ENCODE measurements at regions not wholly inside any gene's neighbourhood (a gene's known extent, or its start where the extent isn't known, plus 50 kb on each side); places are given as distances from the start of the nearest gene placed in this dataset.
"Not testable (repeated sequence)": the region's sequence is repeated elsewhere in the genome, so short reads cannot be mapped to it uniquely, and the experiment has no call there.

GRCh38 chr14:82798276-82798675 lies 1264.6 kb upstream of the SEL1L start:
- ChIA-PET POLR2A (no interaction called here), CTCF (no interaction called here)
- Histone ChIP-seq H3K27ac (ENCODE audit: low read depth, low read length) (no peak overlapping the region), H3K27me3 (ENCODE audit: control insufficient read depth, insufficient read depth, low read length) (no peaks in the 10 kb centered on the region), H3K4me3 (ENCODE audit: low read depth, low read length) (no peak overlapping the region), H3K9me3 (ENCODE audit: control insufficient read depth, insufficient read depth, low read length) (no peaks in the 10 kb centered on the region)
- TF ChIP-seq CTCF (IDR thresholded peaks at IDR 0.05; ENCODE audit: low read depth, low read length), result no peak
- DNase-seq (ENCODE audit: low read depth, low spot score), result no peak

GRCh38 chr14:82805892-82806825 lies 1272.5 kb upstream of the SEL1L start:
- ChIA-PET CTCF (no interaction called here), POLR2A (no interaction called here)
- H3K27me3 ChIP-seq (ENCODE audit: control insufficient read depth, insufficient read depth, low read length), result no peaks in the 10 kb centered on the region

GRCh38 chr14:82811246-82811645 lies 1277.6 kb upstream of the SEL1L start:
- Histone ChIP-seq H3K27me3 (ENCODE audit: control insufficient read depth, insufficient read depth, low read length) (no peaks in the 10 kb centered on the region), H3K9me3 (ENCODE audit: control insufficient read depth, insufficient read depth, low read length) (peaks cover 13% of the 10 kb centered on the region), H3K4me3 (ENCODE audit: low read depth, low read length) (no peak overlapping the region), H3K27ac (ENCODE audit: low read depth, low read length) (no peak overlapping the region)
- POLR2A ChIA-PET, result no interaction called here
- no peak for TF ChIP-seq CTCF (IDR thresholded peaks at IDR 0.05; ENCODE audit: low read depth, low read length)
- DNase-seq (ENCODE audit: low read depth, low spot score), result no peak
- CTCF ChIA-PET, result no interaction called here

More at GRCh38 chr14:82805892-82806825, 1272.5 kb upstream of the SEL1L start:
- Histone ChIP-seq H3K27ac (ENCODE audit: low read depth, low read length) (no peak overlapping the region), H3K9me3 (ENCODE audit: control insufficient read depth, insufficient read depth, low read length) (peaks cover 4% of the 10 kb centered on the region), H3K4me3 (ENCODE audit: low read depth, low read length) (no peak overlapping the region)
- no peak for DNase-seq (ENCODE audit: low read depth, low spot score)
- TF ChIP-seq CTCF (IDR thresholded peaks at IDR 0.05; ENCODE audit: low read depth, low read length), result no peak

GRCh38 chr14:82814339-82814738 lies 1280.7 kb upstream of the SEL1L start:
- H3K27me3 ChIP-seq (ENCODE audit: control insufficient read depth, insufficient read depth, low read length); DNase-seq (ENCODE audit: low read depth, low spot score); POLR2A ChIA-PET; H3K4me3 ChIP-seq (ENCODE audit: low read depth, low read length); H3K27ac ChIP-seq (ENCODE audit: low read depth, low read length); CTCF ChIA-PET: not testable (repeated sequence)
- peaks cover 16% of the 10 kb centered on the region for H3K9me3 ChIP-seq (ENCODE audit: control insufficient read depth, insufficient read depth, low read length)

- H3K9me3 ChIP-seq (ENCODE audit: control insufficient read depth, insufficient read depth, low read length), result no peaks in the 10 kb centered on the region
- TF ChIP-seq CTCF (IDR thresholded peaks at IDR 0.05; ENCODE audit: low read depth, low read length), result no peak
- no peak overlapping the region for H3K4me3 ChIP-seq (ENCODE audit: low read depth, low read length)
- ChIA-PET POLR2A (no interaction called here), CTCF (no interaction called here)
- no peak for DNase-seq (ENCODE audit: low read depth, low spot score)
- no peak overlapping the region for H3K27ac ChIP-seq (ENCODE audit: low read depth, low read length)
- no peaks in the 10 kb centered on the region for H3K27me3 ChIP-seq (ENCODE audit: control insufficient read depth, insufficient read depth, low read length)
These were observed 1296.9 kb upstream of the SEL1L start for GRCh38 chr14:82830596-82830995.
